ENCODE measurements at regions not wholly inside any gene's neighbourhood (a gene's known extent, or its start where the extent isn't known, plus 50 kb on each side); places are given as distances from the start of the nearest gene placed in this dataset.

DNA sequence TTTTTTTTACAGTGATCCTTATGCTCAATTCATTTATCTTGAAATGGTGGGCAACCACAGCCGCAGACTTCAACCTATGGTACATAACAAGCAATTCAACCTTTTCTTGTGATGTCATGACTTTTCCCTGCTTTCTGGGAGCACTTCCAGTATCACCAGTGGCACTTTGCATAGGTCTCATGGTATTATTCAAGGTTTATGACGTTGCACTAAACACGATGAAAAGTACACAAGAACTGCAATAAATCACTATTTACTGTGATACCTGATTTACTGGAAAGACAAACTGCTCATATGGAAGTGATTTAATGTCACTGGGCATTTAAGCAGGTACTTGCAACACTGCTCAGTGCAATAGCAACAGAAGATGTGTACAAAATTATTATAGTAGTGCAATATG is 251.7 kb upstream of the CXCL12 start:
- no TSS peak for BruUV-seq (replicated peaks)
- Histone ChIP-seq H4K20me1 (ENCODE audit: insufficient read depth) (no peaks in the 10 kb centered on the region; the same call in 1 of the 2 replicates), H3K79me2 (ENCODE audit: insufficient read depth, low read length) (no peaks in the 10 kb centered on the region), H3K27ac (ENCODE audit: low read depth, low read length) (no peak overlapping the region), H3K4me2 (ENCODE audit: low read length) (no peak overlapping the region), H3K9ac (ENCODE audit: low read length) (no peak overlapping the region), H3K36me3 (ENCODE audit: control insufficient read depth in 1 of 2, insufficient read depth in 2 of 2, low read length in 2 of 2) (no peaks in the 10 kb centered on the region), H3K4me3 (replicated peaks in 1 of 2; ENCODE audit: low read depth in 1 of 2, low read length in 2 of 2) (no peak overlapping the region), H3K9me3 (ENCODE audit: control insufficient read depth in 1 of 2, insufficient read depth in 1 of 2, low read depth in 1 of 2, low read length in 2 of 2) (no peaks in the 10 kb centered on the region), H3K9me2 (ENCODE audit: insufficient read depth) (no peaks in the 10 kb centered on the region), H2AFZ (ENCODE audit: low read depth, low read length, poor library complexity, severe bottlenecking) (no peak overlapping the region), H3K27me3 (ENCODE audit: insufficient read depth, low read length) (no peaks in the 10 kb centered on the region), H3K4me1 (ENCODE audit: control insufficient read depth in 1 of 2, insufficient read depth in 2 of 2, low read length in 2 of 2) (no peaks in the 10 kb centered on the region)
- no peak for TF ChIP-seq JUND (IDR thresholded peaks at IDR 0.05)
- TF ChIP-seq EZH2 (IDR thresholded peaks at IDR 0.05), result no peak
- TF ChIP-seq, protein P1, sequence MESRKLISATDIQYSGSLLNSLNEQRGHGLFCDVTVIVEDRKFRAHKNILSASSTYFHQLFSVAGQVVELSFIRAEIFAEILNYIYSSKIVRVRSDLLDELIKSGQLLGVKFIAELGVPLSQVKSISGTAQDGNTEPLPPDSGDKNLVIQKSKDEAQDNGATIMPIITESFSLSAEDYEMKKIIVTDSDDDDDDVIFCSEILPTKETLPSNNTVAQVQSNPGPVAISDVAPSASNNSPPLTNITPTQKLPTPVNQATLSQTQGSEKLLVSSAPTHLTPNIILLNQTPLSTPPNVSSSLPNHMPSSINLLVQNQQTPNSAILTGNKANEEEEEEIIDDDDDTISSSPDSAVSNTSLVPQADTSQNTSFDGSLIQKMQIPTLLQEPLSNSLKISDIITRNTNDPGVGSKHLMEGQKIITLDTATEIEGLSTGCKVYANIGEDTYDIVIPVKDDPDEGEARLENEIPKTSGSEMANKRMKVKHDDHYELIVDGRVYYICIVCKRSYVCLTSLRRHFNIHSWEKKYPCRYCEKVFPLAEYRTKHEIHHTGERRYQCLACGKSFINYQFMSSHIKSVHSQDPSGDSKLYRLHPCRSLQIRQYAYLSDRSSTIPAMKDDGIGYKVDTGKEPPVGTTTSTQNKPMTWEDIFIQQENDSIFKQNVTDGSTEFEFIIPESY (IDR thresholded peaks at IDR 0.05; ENCODE audit: extremely low read depth, insufficient replicate concordance, low read length), result no peak
- TF ChIP-seq TCF7L2 (IDR thresholded peaks at IDR 0.05; ENCODE audit: borderline replicate concordance, extremely low read depth, insufficient read depth, insufficient read length), result no peak
- TF ChIP-seq FOSL1 (IDR thresholded peaks at IDR 0.05; ENCODE audit: low read depth), result no peak
- TF ChIP-seq, protein P2, sequence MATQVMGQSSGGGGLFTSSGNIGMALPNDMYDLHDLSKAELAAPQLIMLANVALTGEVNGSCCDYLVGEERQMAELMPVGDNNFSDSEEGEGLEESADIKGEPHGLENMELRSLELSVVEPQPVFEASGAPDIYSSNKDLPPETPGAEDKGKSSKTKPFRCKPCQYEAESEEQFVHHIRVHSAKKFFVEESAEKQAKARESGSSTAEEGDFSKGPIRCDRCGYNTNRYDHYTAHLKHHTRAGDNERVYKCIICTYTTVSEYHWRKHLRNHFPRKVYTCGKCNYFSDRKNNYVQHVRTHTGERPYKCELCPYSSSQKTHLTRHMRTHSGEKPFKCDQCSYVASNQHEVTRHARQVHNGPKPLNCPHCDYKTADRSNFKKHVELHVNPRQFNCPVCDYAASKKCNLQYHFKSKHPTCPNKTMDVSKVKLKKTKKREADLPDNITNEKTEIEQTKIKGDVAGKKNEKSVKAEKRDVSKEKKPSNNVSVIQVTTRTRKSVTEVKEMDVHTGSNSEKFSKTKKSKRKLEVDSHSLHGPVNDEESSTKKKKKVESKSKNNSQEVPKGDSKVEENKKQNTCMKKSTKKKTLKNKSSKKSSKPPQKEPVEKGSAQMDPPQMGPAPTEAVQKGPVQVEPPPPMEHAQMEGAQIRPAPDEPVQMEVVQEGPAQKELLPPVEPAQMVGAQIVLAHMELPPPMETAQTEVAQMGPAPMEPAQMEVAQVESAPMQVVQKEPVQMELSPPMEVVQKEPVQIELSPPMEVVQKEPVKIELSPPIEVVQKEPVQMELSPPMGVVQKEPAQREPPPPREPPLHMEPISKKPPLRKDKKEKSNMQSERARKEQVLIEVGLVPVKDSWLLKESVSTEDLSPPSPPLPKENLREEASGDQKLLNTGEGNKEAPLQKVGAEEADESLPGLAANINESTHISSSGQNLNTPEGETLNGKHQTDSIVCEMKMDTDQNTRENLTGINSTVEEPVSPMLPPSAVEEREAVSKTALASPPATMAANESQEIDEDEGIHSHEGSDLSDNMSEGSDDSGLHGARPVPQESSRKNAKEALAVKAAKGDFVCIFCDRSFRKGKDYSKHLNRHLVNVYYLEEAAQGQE (IDR thresholded peaks at IDR 0.05; ENCODE audit: low read depth), result no peak
- no peak for TF ChIP-seq SRF (IDR thresholded peaks at IDR 0.05; ENCODE audit: low read depth)
- TF ChIP-seq, protein P3, sequence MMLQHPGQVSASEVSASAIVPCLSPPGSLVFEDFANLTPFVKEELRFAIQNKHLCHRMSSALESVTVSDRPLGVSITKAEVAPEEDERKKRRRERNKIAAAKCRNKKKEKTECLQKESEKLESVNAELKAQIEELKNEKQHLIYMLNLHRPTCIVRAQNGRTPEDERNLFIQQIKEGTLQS (IDR thresholded peaks at IDR 0.05), result no peak
- TF ChIP-seq, protein P4, sequence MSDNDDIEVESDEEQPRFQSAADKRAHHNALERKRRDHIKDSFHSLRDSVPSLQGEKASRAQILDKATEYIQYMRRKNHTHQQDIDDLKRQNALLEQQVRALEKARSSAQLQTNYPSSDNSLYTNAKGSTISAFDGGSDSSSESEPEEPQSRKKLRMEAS (IDR thresholded peaks at IDR 0.05), result no peak
- ATAC-seq (no peak), DNase-seq (ENCODE audit: low read depth, low spot score) (no peak)
- intact Hi-C loops (cut with micrococcal nuclease), result no loop called here
- POLR2A ChIA-PET, result no interaction called here
- RAD21 ChIA-PET (ENCODE audit: low non-redundant PET in 1 of 2, low total read pairs in 2 of 2, uncharacterized antibody in 2 of 2, unreplicated experiment in 2 of 2), result no interaction called here
- CTCF ChIA-PET, result no interaction called here

Measured in HCT116 (cell line).